ENCODE measurements at regions not wholly inside any gene's neighbourhood (a gene's known extent, or its start where the extent isn't known, plus 50 kb on each side); places are given as distances from the start of the nearest gene placed in this dataset.
A peak's percentile ranks its signal among the peaks of the same experiment; 100 is the strongest.

DNA sequence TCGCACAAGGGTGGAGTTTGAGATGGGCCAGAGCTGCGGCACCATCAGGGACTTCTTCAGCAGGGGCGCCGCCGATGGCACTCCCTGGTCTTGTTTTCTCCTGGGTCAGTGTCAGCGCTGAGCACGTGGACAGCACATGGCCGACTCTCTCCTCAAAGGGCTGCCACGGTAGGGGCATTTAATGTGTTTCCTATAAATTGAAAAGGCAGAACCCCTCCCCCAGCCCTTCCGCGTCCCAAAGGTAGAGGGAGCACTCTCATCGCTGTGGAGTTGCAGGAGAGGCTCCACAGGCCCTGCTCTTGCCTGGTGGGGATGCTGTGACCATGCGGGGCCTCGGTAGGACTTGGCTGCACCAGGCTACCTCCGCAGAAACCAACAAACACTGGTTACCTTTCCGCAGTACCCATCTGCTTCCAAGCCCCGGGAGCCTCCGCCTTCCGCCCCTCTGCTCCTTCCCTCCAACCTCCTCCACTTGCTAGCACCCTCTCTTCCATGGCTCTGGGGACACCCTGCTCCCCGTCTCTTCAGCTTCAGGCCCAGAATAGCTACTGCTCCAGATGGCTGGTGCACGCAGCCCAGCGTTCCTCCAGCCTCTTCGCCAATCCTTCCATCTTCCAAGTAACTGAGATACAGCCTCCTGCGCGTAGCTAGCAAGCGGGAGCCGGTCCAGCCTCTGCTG is 166.3 kb upstream of the ADCY1 start:
- FAIRE-seq = no peak
- H3K79me2 ChIP-seq (ENCODE audit: insufficient read depth, low read length) = no peaks in the 10 kb centered on the region
- WGBS (ENCODE audit: low lambda C conversion rate) = 72% methylated on average over 26 of the region's 27 CpGs
- no peak overlapping the region for H3K9ac ChIP-seq (ENCODE audit: insufficient read depth, low read depth, low read length)
- ChIA-PET POLR2A (no interaction called here), CTCF (ENCODE audit: low intra/inter-chr PET ratio, low total read pairs) (no interaction called here)
- no peaks in the 10 kb centered on the region for H3K4me1 ChIP-seq (ENCODE audit: insufficient read depth, low read length)
- H3K4me2 ChIP-seq (ENCODE audit: low read depth, low read length) = no peak overlapping the region
- no peak overlapping the region for H3K4me3 ChIP-seq (replicated peaks in 1 of 3; ENCODE audit: insufficient read depth in 1 of 3, low read depth in 2 of 3, low read length in 3 of 3)
- H3K27ac ChIP-seq (ENCODE audit: extremely low read length, insufficient read depth, low read length) = no peak overlapping the region
- no peak overlapping the region for H2AFZ ChIP-seq (ENCODE audit: low read length)
- intact Hi-C loops (cut with micrococcal nuclease; ENCODE audit: unreplicated experiment) (no loop called here), in situ Hi-C loops (cut with HindIII; ENCODE audit: extremely low pct_ligation_motif_present, low pct_unique_long_range_greater_than_20kb) (no loop called here)
- TF ChIP-seq ZKSCAN5 (CRISPR knock-in tag; IDR thresholded peaks at IDR 0.05) (no peak), MXI1 (IDR thresholded peaks at IDR 0.05; ENCODE audit: borderline replicate concordance, low read depth, low read length) (no peak), KDM2A (CRISPR knock-in tag; IDR thresholded peaks at IDR 0.05; ENCODE audit: borderline replicate concordance, low read depth) (no peak)
- TF ChIP-seq, protein P1, sequence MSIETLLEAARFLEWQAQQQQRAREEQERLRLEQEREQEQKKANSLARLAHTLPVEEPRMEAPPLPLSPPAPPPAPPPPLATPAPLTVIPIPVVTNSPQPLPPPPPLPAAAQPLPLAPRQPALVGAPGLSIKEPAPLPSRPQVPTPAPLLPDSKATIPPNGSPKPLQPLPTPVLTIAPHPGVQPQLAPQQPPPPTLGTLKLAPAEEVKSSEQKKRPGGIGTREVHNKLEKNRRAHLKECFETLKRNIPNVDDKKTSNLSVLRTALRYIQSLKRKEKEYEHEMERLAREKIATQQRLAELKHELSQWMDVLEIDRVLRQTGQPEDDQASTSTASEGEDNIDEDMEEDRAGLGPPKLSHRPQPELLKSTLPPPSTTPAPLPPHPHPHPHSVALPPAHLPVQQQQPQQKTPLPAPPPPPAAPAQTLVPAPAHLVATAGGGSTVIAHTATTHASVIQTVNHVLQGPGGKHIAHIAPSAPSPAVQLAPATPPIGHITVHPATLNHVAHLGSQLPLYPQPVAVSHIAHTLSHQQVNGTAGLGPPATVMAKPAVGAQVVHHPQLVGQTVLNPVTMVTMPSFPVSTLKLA (IDR thresholded peaks at IDR 0.05) = peak; percentile 84
- DNase-seq (ENCODE audit: low spot score) = no peak
- no peak; the same call in 2 of the 3 replicates for ATAC-seq
- no TSS peak for BruUV-seq (replicated peaks)
- H3K9me3 ChIP-seq (ENCODE audit: low read length) = no peaks in the 10 kb centered on the region; the same call in 1 of the 2 replicates
- no peaks in the 10 kb centered on the region for H4K20me1 ChIP-seq (ENCODE audit: insufficient read depth, low read length)
- no peaks in the 10 kb centered on the region for H3K27me3 ChIP-seq (ENCODE audit: control insufficient read depth in 1 of 2, insufficient read depth in 2 of 2, low read length in 2 of 2)
- no peaks in the 10 kb centered on the region for H3K36me3 ChIP-seq (replicated peaks in 1 of 2; ENCODE audit: control insufficient read depth in 1 of 2, insufficient read depth in 2 of 2, low read length in 2 of 2)

DNA sequence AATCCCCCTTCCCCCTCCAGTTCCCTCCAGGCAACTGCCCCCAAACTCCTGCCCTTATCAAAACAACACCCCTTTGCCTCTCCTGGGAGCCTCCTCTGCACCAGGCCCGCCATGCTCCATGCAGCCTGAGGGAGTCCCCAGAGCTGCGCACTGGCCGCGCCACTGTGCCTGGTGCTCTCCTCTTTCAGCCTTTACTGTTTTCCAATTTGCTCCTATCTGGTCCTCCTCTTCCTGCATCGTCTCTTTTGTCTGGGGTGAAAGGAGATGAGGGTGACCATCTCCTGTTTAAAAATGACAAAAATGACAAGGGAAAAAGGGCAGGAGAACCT is 165.8 kb upstream of the ADCY1 start:
- H3K36me3 ChIP-seq (replicated peaks in 1 of 2; ENCODE audit: control insufficient read depth in 1 of 2, insufficient read depth in 2 of 2, low read length in 2 of 2) = no peaks in the 10 kb centered on the region
- CTCF ChIA-PET (ENCODE audit: low intra/inter-chr PET ratio, low total read pairs) = no interaction called here
- H3K79me2 ChIP-seq (ENCODE audit: insufficient read depth, low read length) = no peaks in the 10 kb centered on the region
- in situ Hi-C loops (cut with HindIII; ENCODE audit: extremely low pct_ligation_motif_present, low pct_unique_long_range_greater_than_20kb) (no loop called here), intact Hi-C loops (cut with micrococcal nuclease; ENCODE audit: unreplicated experiment) (no loop called here)
- no peaks in the 10 kb centered on the region for H4K20me1 ChIP-seq (ENCODE audit: insufficient read depth, low read length)
- no peak overlapping the region for H3K4me3 ChIP-seq (replicated peaks in 1 of 3; ENCODE audit: insufficient read depth in 1 of 3, low read depth in 2 of 3, low read length in 3 of 3)
- H3K4me1 ChIP-seq (ENCODE audit: insufficient read depth, low read length) = no peaks in the 10 kb centered on the region
- no peak for TF ChIP-seq XRCC5 (optimal IDR thresholded peaks at IDR 0.05; ENCODE audit: low read length)
- TF ChIP-seq, protein P2, sequence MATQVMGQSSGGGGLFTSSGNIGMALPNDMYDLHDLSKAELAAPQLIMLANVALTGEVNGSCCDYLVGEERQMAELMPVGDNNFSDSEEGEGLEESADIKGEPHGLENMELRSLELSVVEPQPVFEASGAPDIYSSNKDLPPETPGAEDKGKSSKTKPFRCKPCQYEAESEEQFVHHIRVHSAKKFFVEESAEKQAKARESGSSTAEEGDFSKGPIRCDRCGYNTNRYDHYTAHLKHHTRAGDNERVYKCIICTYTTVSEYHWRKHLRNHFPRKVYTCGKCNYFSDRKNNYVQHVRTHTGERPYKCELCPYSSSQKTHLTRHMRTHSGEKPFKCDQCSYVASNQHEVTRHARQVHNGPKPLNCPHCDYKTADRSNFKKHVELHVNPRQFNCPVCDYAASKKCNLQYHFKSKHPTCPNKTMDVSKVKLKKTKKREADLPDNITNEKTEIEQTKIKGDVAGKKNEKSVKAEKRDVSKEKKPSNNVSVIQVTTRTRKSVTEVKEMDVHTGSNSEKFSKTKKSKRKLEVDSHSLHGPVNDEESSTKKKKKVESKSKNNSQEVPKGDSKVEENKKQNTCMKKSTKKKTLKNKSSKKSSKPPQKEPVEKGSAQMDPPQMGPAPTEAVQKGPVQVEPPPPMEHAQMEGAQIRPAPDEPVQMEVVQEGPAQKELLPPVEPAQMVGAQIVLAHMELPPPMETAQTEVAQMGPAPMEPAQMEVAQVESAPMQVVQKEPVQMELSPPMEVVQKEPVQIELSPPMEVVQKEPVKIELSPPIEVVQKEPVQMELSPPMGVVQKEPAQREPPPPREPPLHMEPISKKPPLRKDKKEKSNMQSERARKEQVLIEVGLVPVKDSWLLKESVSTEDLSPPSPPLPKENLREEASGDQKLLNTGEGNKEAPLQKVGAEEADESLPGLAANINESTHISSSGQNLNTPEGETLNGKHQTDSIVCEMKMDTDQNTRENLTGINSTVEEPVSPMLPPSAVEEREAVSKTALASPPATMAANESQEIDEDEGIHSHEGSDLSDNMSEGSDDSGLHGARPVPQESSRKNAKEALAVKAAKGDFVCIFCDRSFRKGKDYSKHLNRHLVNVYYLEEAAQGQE (IDR thresholded peaks at IDR 0.05; ENCODE audit: borderline replicate concordance in 1 of 2, low read depth in 1 of 2, low read length in 2 of 2) = no peak
- no peak for ATAC-seq
- H3K9ac ChIP-seq (ENCODE audit: insufficient read depth, low read depth, low read length) = no peak overlapping the region
- H3K4me2 ChIP-seq (ENCODE audit: low read depth, low read length) = no peak overlapping the region
- no peak overlapping the region for H3K27ac ChIP-seq (ENCODE audit: extremely low read length, insufficient read depth, low read length)
- 62% methylated on average over 5 of the region's 5 CpGs for WGBS (ENCODE audit: low lambda C conversion rate)
- H2AFZ ChIP-seq (ENCODE audit: low read length) = no peak overlapping the region
- POLR2A ChIA-PET = no interaction called here
- FAIRE-seq = no peak
- H3K9me3 ChIP-seq (ENCODE audit: low read length) = no peaks in the 10 kb centered on the region; the same call in 1 of the 2 replicates
- BruUV-seq (replicated peaks) = no TSS peak
- DNase-seq (ENCODE audit: low spot score) = no peak
- H3K27me3 ChIP-seq (ENCODE audit: control insufficient read depth in 1 of 2, insufficient read depth in 2 of 2, low read length in 2 of 2) = no peaks in the 10 kb centered on the region
